ENCODE measurements at regions not wholly inside any gene's neighbourhood (a gene's known extent, or its start where the extent isn't known, plus 50 kb on each side); places are given as distances from the start of the nearest gene placed in this dataset.
A peak's percentile ranks its signal among the peaks of the same experiment; 100 is the strongest.
"Not testable (repeated sequence)": the region's sequence is repeated elsewhere in the genome, so short reads cannot be mapped to it uniquely, and the experiment has no call there.

DNA sequence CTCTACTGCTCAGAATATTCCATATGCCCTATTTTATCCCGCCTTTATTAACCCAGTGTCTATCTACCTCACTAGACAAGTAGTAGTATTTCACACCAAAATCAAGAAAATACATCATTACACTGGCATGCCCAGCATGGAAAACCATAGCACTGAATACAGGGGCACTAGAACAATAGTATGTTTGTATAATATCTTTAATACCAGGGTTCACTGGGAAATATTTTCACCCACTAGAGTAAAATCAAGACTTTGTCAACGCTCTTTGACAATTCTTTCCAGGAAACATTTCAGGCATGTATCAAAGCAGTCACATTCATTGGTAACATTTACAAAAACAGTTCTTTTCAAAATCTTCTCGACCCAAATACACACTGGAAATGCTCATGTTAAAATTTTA is 119.3 kb upstream of the BEND6 start:
- no peak overlapping the region for H3K4me3 ChIP-seq (replicated peaks in 1 of 2; ENCODE audit: low read depth in 2 of 2, low read length in 2 of 2)
- no peak for DNase-seq (ENCODE audit: low read depth in 2 of 2)
- TF ChIP-seq, protein P1, sequence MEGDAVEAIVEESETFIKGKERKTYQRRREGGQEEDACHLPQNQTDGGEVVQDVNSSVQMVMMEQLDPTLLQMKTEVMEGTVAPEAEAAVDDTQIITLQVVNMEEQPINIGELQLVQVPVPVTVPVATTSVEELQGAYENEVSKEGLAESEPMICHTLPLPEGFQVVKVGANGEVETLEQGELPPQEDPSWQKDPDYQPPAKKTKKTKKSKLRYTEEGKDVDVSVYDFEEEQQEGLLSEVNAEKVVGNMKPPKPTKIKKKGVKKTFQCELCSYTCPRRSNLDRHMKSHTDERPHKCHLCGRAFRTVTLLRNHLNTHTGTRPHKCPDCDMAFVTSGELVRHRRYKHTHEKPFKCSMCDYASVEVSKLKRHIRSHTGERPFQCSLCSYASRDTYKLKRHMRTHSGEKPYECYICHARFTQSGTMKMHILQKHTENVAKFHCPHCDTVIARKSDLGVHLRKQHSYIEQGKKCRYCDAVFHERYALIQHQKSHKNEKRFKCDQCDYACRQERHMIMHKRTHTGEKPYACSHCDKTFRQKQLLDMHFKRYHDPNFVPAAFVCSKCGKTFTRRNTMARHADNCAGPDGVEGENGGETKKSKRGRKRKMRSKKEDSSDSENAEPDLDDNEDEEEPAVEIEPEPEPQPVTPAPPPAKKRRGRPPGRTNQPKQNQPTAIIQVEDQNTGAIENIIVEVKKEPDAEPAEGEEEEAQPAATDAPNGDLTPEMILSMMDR (IDR thresholded peaks at IDR 0.05; ENCODE audit: low read depth, low read length) = no peak

DNA sequence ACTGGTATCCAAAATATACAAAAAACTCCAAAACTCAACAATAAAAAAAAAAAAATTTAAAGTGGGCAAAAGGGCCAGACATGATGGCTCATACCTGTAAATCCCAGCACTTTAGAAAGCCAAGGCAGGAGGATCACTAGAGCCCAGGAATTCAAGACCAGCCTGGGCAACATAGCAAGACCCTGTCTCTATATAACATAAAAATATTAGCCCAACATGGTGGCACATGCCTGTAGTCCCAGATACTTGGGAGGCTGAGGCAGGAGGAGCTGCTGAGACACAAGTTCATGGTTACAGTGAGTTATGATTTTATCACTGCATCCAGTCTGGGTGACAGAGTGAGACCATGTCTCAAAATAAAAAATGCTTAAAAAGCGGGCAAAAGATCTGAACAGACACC is 121.0 kb upstream of the BEND6 start:
- TF ChIP-seq, protein P1 (IDR thresholded peaks at IDR 0.05; ENCODE audit: low read depth, low read length) = no peak
- no peak for DNase-seq (ENCODE audit: low read depth in 2 of 2)
- no peak overlapping the region for H3K4me3 ChIP-seq (replicated peaks in 1 of 2; ENCODE audit: low read depth in 2 of 2, low read length in 2 of 2)

DNA sequence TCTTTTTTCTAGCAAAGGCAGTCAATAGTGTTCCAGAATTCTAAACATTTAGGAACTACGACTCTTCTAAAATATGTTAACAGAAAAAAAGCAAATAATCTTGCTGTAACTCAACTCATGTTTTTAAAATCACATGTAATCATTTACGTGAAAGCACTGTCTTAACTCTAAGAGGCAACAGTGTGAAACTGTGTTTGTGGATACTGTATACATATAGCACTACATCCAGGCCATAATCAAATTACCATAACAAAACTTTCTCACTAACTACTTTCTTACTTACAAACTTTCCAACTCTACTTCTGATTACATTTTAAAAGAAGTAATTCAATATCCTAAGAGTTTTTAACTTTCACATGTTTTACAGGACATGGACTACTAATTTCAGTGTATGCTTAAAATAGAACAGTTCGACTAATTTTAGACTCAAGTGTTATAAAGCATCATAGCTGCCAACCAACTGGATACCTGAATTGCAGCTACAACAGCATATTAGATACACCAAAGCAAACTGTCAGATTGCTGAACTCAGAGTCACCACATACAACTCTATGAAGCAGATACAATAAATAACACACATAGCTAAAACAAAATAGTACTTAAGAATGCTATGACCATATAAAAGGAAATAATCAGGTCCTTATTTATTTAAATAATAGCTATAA is 121.6 kb upstream of the BEND6 start:
- TF ChIP-seq, protein P1 (IDR thresholded peaks at IDR 0.05; ENCODE audit: low read depth, low read length) = no peak
- no peak overlapping the region for H3K4me3 ChIP-seq (replicated peaks in 1 of 2; ENCODE audit: low read depth in 2 of 2, low read length in 2 of 2)
- DNase-seq (ENCODE audit: low read depth in 2 of 2) = no peak

DNA sequence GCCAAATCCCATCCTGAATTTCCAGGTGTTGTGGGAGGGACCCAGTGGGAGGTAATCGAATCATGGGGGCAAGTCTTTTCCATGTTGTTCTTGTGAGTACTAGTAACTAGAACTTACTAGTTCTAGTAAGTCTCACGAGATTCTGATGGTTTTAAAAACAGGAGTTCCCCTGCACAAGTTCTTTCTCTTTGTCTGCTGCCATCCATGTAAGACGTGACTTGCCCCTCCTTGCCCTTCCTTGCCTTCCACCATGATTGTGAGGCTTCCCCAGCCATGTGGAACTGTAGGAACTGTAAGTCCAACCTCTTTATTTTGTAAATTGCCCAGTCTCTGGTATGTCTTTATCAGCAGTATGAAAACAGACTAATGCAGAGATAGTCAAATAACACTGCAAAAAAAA is 122.7 kb upstream of the BEND6 start:
- no peak for DNase-seq (ENCODE audit: low read depth in 2 of 2)
- no peak overlapping the region for H3K4me3 ChIP-seq (replicated peaks in 1 of 2; ENCODE audit: low read depth in 2 of 2, low read length in 2 of 2)

DNA sequence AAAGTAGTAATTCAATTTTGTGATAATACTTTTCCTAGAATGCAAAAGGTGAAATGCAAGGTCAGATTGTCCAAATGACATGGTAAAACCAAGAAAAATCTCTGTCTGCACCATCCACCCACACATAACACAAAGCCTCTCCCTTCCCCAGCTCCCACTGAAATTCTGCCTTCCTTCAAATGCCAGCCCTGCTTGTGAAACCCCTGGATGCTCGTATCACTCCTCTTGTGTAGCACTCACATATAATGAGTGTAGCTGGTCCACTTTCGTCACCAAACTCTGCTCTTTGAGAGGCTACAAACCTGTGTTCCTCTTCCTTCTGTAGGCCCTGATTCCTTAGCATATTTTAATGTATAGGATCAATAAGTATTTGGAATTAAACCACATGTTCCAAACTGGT is 123.6 kb upstream of the BEND6 start:
- H3K4me3 ChIP-seq (replicated peaks in 1 of 2; ENCODE audit: low read depth in 2 of 2, low read length in 2 of 2) = no peak overlapping the region
- TF ChIP-seq, protein P1 (IDR thresholded peaks at IDR 0.05; ENCODE audit: low read depth, low read length) = no peak
- no peak for DNase-seq (ENCODE audit: low read depth in 2 of 2)

More for the DNA sequence above, 122.7 kb upstream of the BEND6 start:
- TF ChIP-seq, protein P1 (IDR thresholded peaks at IDR 0.05; ENCODE audit: low read depth, low read length) = no peak

DNA sequence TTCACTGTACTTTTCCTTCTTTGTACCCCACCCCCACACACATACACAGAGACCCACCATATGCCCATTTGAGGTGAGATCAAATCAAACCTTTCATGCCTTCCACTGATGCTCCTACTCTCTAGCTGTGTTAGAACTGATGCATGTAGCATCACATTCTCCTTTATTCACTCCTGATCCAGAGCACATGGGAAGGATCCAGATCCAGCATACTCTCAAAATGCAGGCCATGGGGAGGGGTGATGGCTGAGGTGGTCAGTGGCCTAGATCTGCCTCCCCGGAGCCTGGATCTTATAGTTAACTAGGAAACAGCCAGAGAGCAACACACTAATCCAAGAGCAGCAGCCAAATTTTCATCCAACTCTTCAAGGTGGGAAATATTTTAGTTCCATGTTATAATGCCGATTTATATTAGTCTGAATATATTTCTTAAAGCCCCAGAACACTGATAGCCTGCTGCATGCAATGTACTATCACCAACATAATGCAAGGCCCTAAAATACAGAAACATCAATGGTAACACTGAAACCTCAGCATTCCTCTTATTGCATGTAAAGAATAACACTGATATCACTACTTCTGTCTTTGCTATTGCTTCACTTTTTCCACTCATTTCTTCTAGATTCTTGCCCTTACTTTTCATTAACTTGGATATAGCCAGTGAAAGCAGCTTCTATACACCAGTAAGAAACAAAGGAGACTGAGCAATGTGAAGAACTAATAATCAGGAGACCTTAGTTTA is 126.8 kb upstream of the BEND6 start:
- TF ChIP-seq, protein P1 (IDR thresholded peaks at IDR 0.05; ENCODE audit: low read depth, low read length) = no peak
- H3K4me3 ChIP-seq (replicated peaks in 1 of 2; ENCODE audit: low read depth in 2 of 2, low read length in 2 of 2) = no peak overlapping the region
- peak; percentile 21 to 34 for DNase-seq (ENCODE audit: low read depth in 2 of 2)

DNA sequence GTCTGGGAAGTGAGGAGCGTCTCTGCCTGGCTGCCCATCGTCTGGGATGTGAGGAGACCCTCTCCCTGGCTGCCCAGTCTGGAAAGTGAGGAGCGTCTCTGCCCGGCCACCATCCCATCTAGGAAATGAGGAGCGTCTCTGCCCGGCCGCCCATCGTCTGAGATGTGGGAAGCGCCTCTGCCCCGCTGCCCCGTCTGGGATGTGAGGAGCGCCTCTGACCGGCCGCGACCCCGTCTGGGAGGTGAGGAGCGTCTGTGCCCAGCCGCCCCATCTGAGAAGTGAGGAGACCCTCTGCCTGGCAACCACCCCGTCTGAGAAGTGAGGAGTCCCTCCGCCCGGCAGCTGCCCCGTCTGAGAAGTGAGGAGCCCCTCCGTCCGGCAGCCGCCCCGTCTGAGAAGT is 130.5 kb upstream of the BEND6 start:
- not testable (repeated sequence) for DNase-seq (ENCODE audit: low read depth in 2 of 2)

More for the DNA sequence above, 130.5 kb upstream of the BEND6 start:
- H3K4me3 ChIP-seq (replicated peaks in 1 of 2; ENCODE audit: low read depth in 2 of 2, low read length in 2 of 2) = not testable (repeated sequence)
